H9 (cell line): ENCODE measurements at regions not wholly inside any gene's neighbourhood (a gene's known extent, or its start where the extent isn't known, plus 50 kb on each side); places are given as distances from the start of the nearest gene placed in this dataset.

Experiments used
- DNase-seq: peaks from one replicate; pipeline ENCODE4 v3.0.0-alpha.2; 2017
- H2AFZ ChIP-seq: one replicate; pipeline ENCODE4 v1.6.1; 2013; ENCODE audit warnings: mild to moderate bottlenecking, low read length, control low read depth, moderate library complexity
- H2AK5ac ChIP-seq: 2 replicates; pipeline ENCODE4 v1.6.1; 2013; ENCODE audit warnings: low read length, control low read depth, mixed read lengths; ENCODE audit not compliant: insufficient read length
- H2BK120ac ChIP-seq: one replicate; pipeline ENCODE4 v1.6.1; 2013; ENCODE audit warnings: low read depth, mild to moderate bottlenecking, low read length, control low read depth, inconsistent platforms; ENCODE audit not compliant: poor library complexity, severe bottlenecking
- H2BK12ac ChIP-seq: 2 replicates; pipeline ENCODE4 v1.6.1; 2013; ENCODE audit warnings: low read length, control low read depth, mixed read lengths, low read depth; ENCODE audit not compliant: insufficient read length
- H2BK15ac ChIP-seq: 2 replicates; pipeline ENCODE4 v1.6.1; 2013; ENCODE audit warnings: low read depth, low read length, control low read depth
- H2BK20ac ChIP-seq: one replicate; pipeline ENCODE4 v1.6.1; 2013; ENCODE audit warnings: low read depth, mild to moderate bottlenecking, low read length, control low read depth, inconsistent platforms; ENCODE audit not compliant: poor library complexity, severe bottlenecking
- H2BK5ac ChIP-seq: 2 replicates; pipeline ENCODE4 v1.6.1; 2013; ENCODE audit warnings: low read length, control low read depth, mixed read lengths; ENCODE audit not compliant: insufficient read length
- H3K14ac ChIP-seq: 2 replicates; pipeline ENCODE4 v1.6.1; 2013; ENCODE audit warnings: low read length, control low read depth; ENCODE audit not compliant: insufficient read depth
- H3K18ac ChIP-seq: 2 replicates; pipeline ENCODE4 v1.6.1; 2013; ENCODE audit warnings: low read depth, mild to moderate bottlenecking, mixed read lengths, low read length, control low read depth; ENCODE audit not compliant: insufficient read length
- H3K23ac ChIP-seq: 2 replicates; pipeline ENCODE4 v1.6.1; 2013; ENCODE audit warnings: low read length, control low read depth, mixed read lengths, low read depth; ENCODE audit not compliant: insufficient read length
- H3K23me2 ChIP-seq: 2 replicates; pipeline ENCODE4 v1.6.1; 2013; ENCODE audit warnings: low read depth, mild to moderate bottlenecking, mixed read lengths, low read length, control low read depth; ENCODE audit not compliant: insufficient read length, poor library complexity, severe bottlenecking
- H3K27ac ChIP-seq: 2 replicates; pipeline ENCODE4 v1.5.1; 2013; ENCODE audit warnings: low read length, control low read depth, mixed read lengths, low read depth; ENCODE audit not compliant: insufficient read length
- H3K27me3 ChIP-seq: 2 replicates; pipeline ENCODE4 v1.6.1; 2013; ENCODE audit warnings: low read length, control low read depth, inconsistent platforms; ENCODE audit not compliant: insufficient read depth
- H3K4ac ChIP-seq: 2 replicates; pipeline ENCODE4 v1.6.1; 2013; ENCODE audit warnings: low read depth, mild to moderate bottlenecking, control low read depth, inconsistent platforms, low read length, moderate library complexity
- H3K4me1 ChIP-seq: 2 replicates; pipeline ENCODE4 v1.6.1; 2013; ENCODE audit warnings: low read length, control low read depth, inconsistent platforms; ENCODE audit not compliant: insufficient read depth
- H3K4me2 ChIP-seq: 2 replicates; pipeline ENCODE4 v1.6.1; 2013; ENCODE audit warnings: low read length, control low read depth, mixed read lengths; ENCODE audit not compliant: insufficient read length, insufficient read depth
- H3K56ac ChIP-seq: 2 replicates; pipeline ENCODE4 v1.6.1; 2013; ENCODE audit warnings: low read depth, mild to moderate bottlenecking, mixed read lengths, low read length, control low read depth; ENCODE audit not compliant: insufficient read length
- H3K79me1 ChIP-seq: 2 replicates; pipeline ENCODE4 v1.6.1; 2013; ENCODE audit warnings: low read depth, mild to moderate bottlenecking, moderate library complexity, low read length, control low read depth, inconsistent platforms; ENCODE audit not compliant: insufficient read depth, poor library complexity, severe bottlenecking
- H3K79me2 ChIP-seq: 2 replicates; pipeline ENCODE4 v1.6.1; 2013; ENCODE audit warnings: low read length, control low read depth, inconsistent platforms; ENCODE audit not compliant: insufficient read depth
- H3K9ac ChIP-seq: 2 replicates; pipeline ENCODE4 v1.6.1; 2013; ENCODE audit warnings: low read length, control low read depth, mixed read lengths; ENCODE audit not compliant: insufficient read length; ENCODE audit errors: extremely low read depth
- H3K9me3 ChIP-seq: one replicate; pipeline ENCODE4 v1.6.1; 2013; ENCODE audit warnings: low read depth, low read length, inconsistent platforms; ENCODE audit not compliant: control insufficient read depth
- H3T11ph ChIP-seq: one replicate; pipeline ENCODE4 v1.6.1; 2013; ENCODE audit warnings: mild to moderate bottlenecking, low read length, control low read depth, inconsistent platforms
- H4K20me1 ChIP-seq: one replicate; pipeline ENCODE4 v1.6.1; 2013; ENCODE audit not compliant: control insufficient read depth, insufficient read length, insufficient read depth
- H4K5ac ChIP-seq: 2 replicates; pipeline ENCODE4 v1.6.1; 2013; ENCODE audit warnings: low read depth, mild to moderate bottlenecking, mixed read lengths, low read length, control low read depth; ENCODE audit not compliant: insufficient read length
- H4K8ac ChIP-seq: replicated peaks from 2 replicates; pipeline ENCODE4 v1.6.1; 2013; ENCODE audit warnings: low read length, control low read depth, mixed read lengths, low read depth; ENCODE audit not compliant: insufficient read length
- H4K91ac ChIP-seq: 2 replicates; pipeline ENCODE4 v1.6.1; 2013; ENCODE audit warnings: low read depth, mild to moderate bottlenecking, moderate library complexity, mixed read lengths, low read length, control low read depth; ENCODE audit not compliant: insufficient read length
- H3K27ac Mint-ChIP-seq, 3 experiments: 2 replicates in 2 of 3; 3 replicates in 1 of 3; pipeline ENCODE4 v1.8.0; 2020 to 2021; ENCODE audit warnings: mixed read lengths in 3 of 3, mild to moderate bottlenecking in 1 of 3, moderate library complexity in 1 of 3
- H3K27me3 Mint-ChIP-seq: 2 replicates; pipeline ENCODE4 v1.8.0; 2021; ENCODE audit warnings: low read depth, mild to moderate bottlenecking, moderate library complexity, mixed read lengths
- H3K36me3 Mint-ChIP-seq, 3 experiments: 2 replicates in 2 of 3; 3 replicates in 1 of 3; pipeline ENCODE4 v1.8.0; 2020 to 2021; ENCODE audit warnings: low read depth in 3 of 3, mixed read lengths in 3 of 3; ENCODE audit not compliant: insufficient read depth in 1 of 3
- H3K4me1 Mint-ChIP-seq, 2 experiments: 2 replicates each; pipeline ENCODE4 v1.8.0; 2020; ENCODE audit warnings: mixed read lengths in 2 of 2
- H3K4me3 Mint-ChIP-seq, 2 experiments: 2 replicates in 1 of 2; 3 replicates in 1 of 2; pipeline ENCODE4 v1.8.0; 2020 to 2021; ENCODE audit warnings: mild to moderate bottlenecking in 2 of 2, mixed read lengths in 2 of 2, moderate library complexity in 1 of 2
- H3K9me3 Mint-ChIP-seq, 2 experiments: 2 replicates in 1 of 2; 3 replicates in 1 of 2; pipeline ENCODE4 v1.8.0; 2020; ENCODE audit warnings: mild to moderate bottlenecking in 2 of 2, mixed read lengths in 2 of 2, moderate library complexity in 1 of 2
- WGBS: extraction: QIAGEN DNeasy Blood & Tissue Kit; methylation state at CpG from one replicate; pipeline ENCODE4 v1.1.7; 2013; ENCODE audit warnings: missing lambda C conversion rate, low lambda C conversion rate, mixed read lengths; ENCODE audit not compliant: insufficient read length; ENCODE audit errors: extremely low coverage; 5-methylcytosine and 5-hydroxymethylcytosine counted together
- TF ChIP-seq, protein P1 (sequence below): fragments of 200-600 bp; sonication (generic); conservative IDR thresholded peaks from 3 replicates; pipeline ENCODE4 v1.8.0; 2021; ENCODE audit warnings: antibody characterized with exemption, mild to moderate bottlenecking

GRCh38 chr17:69936996-69937395, 138.0 kb upstream of the KCNJ16 start:
- no peak overlapping the region for H2BK120ac ChIP-seq
- H2AFZ ChIP-seq: no peak overlapping the region
- H3K27ac ChIP-seq: no peak overlapping the region
- no peak overlapping the region for H4K8ac ChIP-seq
- no peaks in the 10 kb centered on the region for H3K23me2 ChIP-seq
- TF ChIP-seq, protein P1, sequence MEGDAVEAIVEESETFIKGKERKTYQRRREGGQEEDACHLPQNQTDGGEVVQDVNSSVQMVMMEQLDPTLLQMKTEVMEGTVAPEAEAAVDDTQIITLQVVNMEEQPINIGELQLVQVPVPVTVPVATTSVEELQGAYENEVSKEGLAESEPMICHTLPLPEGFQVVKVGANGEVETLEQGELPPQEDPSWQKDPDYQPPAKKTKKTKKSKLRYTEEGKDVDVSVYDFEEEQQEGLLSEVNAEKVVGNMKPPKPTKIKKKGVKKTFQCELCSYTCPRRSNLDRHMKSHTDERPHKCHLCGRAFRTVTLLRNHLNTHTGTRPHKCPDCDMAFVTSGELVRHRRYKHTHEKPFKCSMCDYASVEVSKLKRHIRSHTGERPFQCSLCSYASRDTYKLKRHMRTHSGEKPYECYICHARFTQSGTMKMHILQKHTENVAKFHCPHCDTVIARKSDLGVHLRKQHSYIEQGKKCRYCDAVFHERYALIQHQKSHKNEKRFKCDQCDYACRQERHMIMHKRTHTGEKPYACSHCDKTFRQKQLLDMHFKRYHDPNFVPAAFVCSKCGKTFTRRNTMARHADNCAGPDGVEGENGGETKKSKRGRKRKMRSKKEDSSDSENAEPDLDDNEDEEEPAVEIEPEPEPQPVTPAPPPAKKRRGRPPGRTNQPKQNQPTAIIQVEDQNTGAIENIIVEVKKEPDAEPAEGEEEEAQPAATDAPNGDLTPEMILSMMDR: no peak
- H3K9me3 ChIP-seq: no peaks in the 10 kb centered on the region
- no peak overlapping the region for H3K14ac ChIP-seq
- Mint-ChIP-seq H3K4me1 (no peaks in the 10 kb centered on the region), H3K27me3 (no peaks in the 10 kb centered on the region), H3K9me3 (peaks cover 0 to 4% of the 10 kb centered on the region in 2 experiments; a peak in 2 of 5 replicates), H3K36me3 (no peaks in the 10 kb centered on the region), H3K27ac (no peak overlapping the region), H3K4me3 (no peak overlapping the region)
- no peak overlapping the region for H3K4ac ChIP-seq
- H3T11ph ChIP-seq: no peak overlapping the region
- no peak overlapping the region for H3K56ac ChIP-seq
- no peak overlapping the region for H2BK15ac ChIP-seq
- no peaks in the 10 kb centered on the region for H3K27me3 ChIP-seq
- H4K20me1 ChIP-seq: no peaks in the 10 kb centered on the region
- no peak overlapping the region for H3K4me2 ChIP-seq
- no peak overlapping the region for H2BK5ac ChIP-seq
- H4K91ac ChIP-seq: no peak overlapping the region
- H2BK20ac ChIP-seq: no peak overlapping the region
- no peaks in the 10 kb centered on the region for H3K79me1 ChIP-seq
- no peak overlapping the region for H3K18ac ChIP-seq
- no peaks in the 10 kb centered on the region for H3K79me2 ChIP-seq
- no peak overlapping the region for H2AK5ac ChIP-seq
- H4K5ac ChIP-seq: no peak overlapping the region
- no CpG with 5 or more reads among the region's 3 CpGs for WGBS
- no peaks in the 10 kb centered on the region for H3K4me1 ChIP-seq
- H3K9ac ChIP-seq: no peak overlapping the region
- H2BK12ac ChIP-seq: no peak overlapping the region
- no peak overlapping the region for H3K23ac ChIP-seq
- no peak for DNase-seq
